Umbilical cord (tissue), 1 donor: ENCODE measurements at regions not wholly inside any gene's neighbourhood (a gene's known extent, or its start where the extent isn't known, plus 50 kb on each side); places are given as distances from the start of the nearest gene placed in this dataset.
A peak's percentile ranks its signal among the peaks of the same experiment; 100 is the strongest.

Experiments used
- DNase-seq: peaks from one replicate; pipeline ENCODE4 v3.0.0-alpha.2; 2015; ENCODE audit warnings: low spot score

- no peak for DNase-seq
Observed at GRCh38 chr13:47067306-47067705, 170.5 kb upstream of the HTR2A start.

GRCh38 chr13:47066226-47066625 is 169.4 kb upstream of the HTR2A start:
- DNase-seq: no peak

GRCh38 chr13:47064381-47064780 is 167.5 kb upstream of the HTR2A start:
- DNase-seq: no peak

- DNase-seq: no peak
Observed at GRCh38 chr13:47049276-47049989, 152.6 kb upstream of the HTR2A start.

- no peak for DNase-seq
Observed at GRCh38 chr13:47046706-47047105, 149.9 kb upstream of the HTR2A start.

- DNase-seq: no peak
Observed at GRCh38 chr13:47044842-47045241, 148.0 kb upstream of the HTR2A start.

GRCh38 chr13:47039106-47039505 is 142.3 kb upstream of the HTR2A start:
- DNase-seq: no peak

- DNase-seq: no peak
Observed at GRCh38 chr13:47038188-47038587, 141.3 kb upstream of the HTR2A start.

- no peak for DNase-seq
Observed at GRCh38 chr13:47036294-47037008, 139.6 kb upstream of the HTR2A start.

GRCh38 chr13:47033216-47033615 is 136.4 kb upstream of the HTR2A start:
- peak; percentile 31 for DNase-seq

- DNase-seq: peak; percentile 22
Observed at GRCh38 chr13:47027780-47028437, 131.1 kb upstream of the HTR2A start.

- DNase-seq: no peak
Observed at GRCh38 chr13:47025791-47026447, 129.1 kb upstream of the HTR2A start.

GRCh38 chr13:47019977-47020376 is 123.1 kb upstream of the HTR2A start:
- no peak for DNase-seq

- no peak for DNase-seq
Observed at GRCh38 chr13:47017476-47017875, 120.6 kb upstream of the HTR2A start.

GRCh38 chr13:47008318-47008717 is 111.5 kb upstream of the HTR2A start:
- DNase-seq: no peak

GRCh38 chr13:47005756-47006414 is 109.0 kb upstream of the HTR2A start:
- DNase-seq: no peak

- no peak for DNase-seq
Observed at GRCh38 chr13:47004540-47004939, 107.7 kb upstream of the HTR2A start.

GRCh38 chr13:47004027-47004426 is 107.2 kb upstream of the HTR2A start:
- DNase-seq: peak; percentile 61

- peak; percentile 11 for DNase-seq
Observed at GRCh38 chr13:47000165-47000564, 103.3 kb upstream of the HTR2A start.

- no peak for DNase-seq
Observed at GRCh38 chr13:46996316-46997030, 99.6 kb upstream of the HTR2A start.

- no peak for DNase-seq
Observed at GRCh38 chr13:46995874-46996273, 99.0 kb upstream of the HTR2A start.
